ENCODE measurements at regions not wholly inside any gene's neighbourhood (a gene's known extent, or its start where the extent isn't known, plus 50 kb on each side); places are given as distances from the start of the nearest gene placed in this dataset.

GRCh38 chr2:19576411-19576810 is 218.0 kb upstream of the OSR1 start:
- in situ Hi-C loops (cut with HindIII; ENCODE audit: extremely low pct_ligation_motif_present, low pct_unique_long_range_greater_than_20kb) = loop anchor here (10.0 kb wide), 1 partner anchor 212 kb away; no protein-coding TSS in a partner anchor
- no peak for ATAC-seq
- H3K4me3 ChIP-seq (replicated peaks in 1 of 3; ENCODE audit: insufficient read depth in 1 of 3, low read depth in 2 of 3, low read length in 3 of 3) = no peak overlapping the region

More at GRCh38 chr2:19576411-19576810, 218.0 kb upstream of the OSR1 start:
- H3K4me1 ChIP-seq (ENCODE audit: insufficient read depth, low read length) = no peaks in the 10 kb centered on the region
- TF ChIP-seq ZNF788 (CRISPR knock-in tag; IDR thresholded peaks at IDR 0.05; ENCODE audit: borderline replicate concordance) = no peak
- peak; percentile 22; the same call in 1 of the 2 replicates for TF ChIP-seq HMG20A (CRISPR knock-in tag; IDR thresholded peaks at IDR 0.05; ENCODE audit: borderline replicate concordance)
- peak; percentile 57 for TF ChIP-seq ARID5B (CRISPR knock-in tag; IDR thresholded peaks at IDR 0.05)
- TF ChIP-seq FOXA3 (CRISPR knock-in tag; IDR thresholded peaks at IDR 0.05) = peak; percentile 33; the same call in 1 of the 2 replicates
- peak; percentile 45; the same call in 1 of the 2 replicates for TF ChIP-seq RARA (CRISPR knock-in tag; IDR thresholded peaks at IDR 0.05)
- peak in 1 of 2 experiments; percentile 9; a peak in 1 of 4 replicates for TF ChIP-seq EP300 (IDR thresholded peaks at IDR 0.05; ENCODE audit: low read depth in 2 of 2, low read length in 2 of 2)
- no peak for TF ChIP-seq EP300 (CRISPR knock-in tag; IDR thresholded peaks at IDR 0.05; ENCODE audit: borderline replicate concordance)
- 0% methylated on average over 3 of the region's 3 CpGs for WGBS (ENCODE audit: low lambda C conversion rate)
- POLR2A ChIA-PET = no interaction called here
- BruUV-seq (replicated peaks) = no TSS peak
- no peaks in the 10 kb centered on the region for H4K20me1 ChIP-seq (ENCODE audit: insufficient read depth, low read length)
- peaks cover 0 to under 1% of the 10 kb centered on the region in 2 experiments; a peak in 1 of 5 replicates for H3K27me3 ChIP-seq (ENCODE audit: control insufficient read depth in 1 of 2, insufficient read depth in 2 of 2, low read length in 2 of 2)
- CTCF ChIA-PET (ENCODE audit: low intra/inter-chr PET ratio, low total read pairs) = no interaction called here
- no peaks in the 10 kb centered on the region for H3K36me3 ChIP-seq (replicated peaks in 1 of 2; ENCODE audit: control insufficient read depth in 1 of 2, insufficient read depth in 2 of 2, low read length in 2 of 2)
- no peak for DNase-seq (ENCODE audit: low spot score)
- no peak overlapping the region for H3K4me2 ChIP-seq (ENCODE audit: low read depth, low read length)
- no peak for FAIRE-seq
- H3K9me3 ChIP-seq (ENCODE audit: low read length) = no peaks in the 10 kb centered on the region
- no peak overlapping the region for H3K27ac ChIP-seq (ENCODE audit: extremely low read length, insufficient read depth, low read length)
- no peaks in the 10 kb centered on the region for H3K79me2 ChIP-seq (ENCODE audit: insufficient read depth, low read length)
- H3K9ac ChIP-seq (ENCODE audit: insufficient read depth, low read depth, low read length) = no peak overlapping the region
- intact Hi-C loops (cut with micrococcal nuclease; ENCODE audit: unreplicated experiment) = no loop called here
- no peak overlapping the region for H2AFZ ChIP-seq (ENCODE audit: low read length)

Measured in HepG2 (cell line).